GM21786 (cell line): ENCODE measurements at regions not wholly inside any gene's neighbourhood (a gene's known extent, or its start where the extent isn't known, plus 50 kb on each side); places are given as distances from the start of the nearest gene placed in this dataset.

ENCODE experiments used
- ATAC-seq: cut with Tn5 transposase; IDR thresholded peaks from one replicate; pipeline ENCODE4 v1.9.1; 2021; ENCODE audit not compliant: unreplicated experiment

GRCh38 chr2:34070196-34070595 is 471.1 kb upstream of the FAM98A start:
- ATAC-seq: no peak

- no peak for ATAC-seq
Observed at GRCh38 chr2:34069604-34070003, 470.5 kb upstream of the FAM98A start.

- no peak for ATAC-seq
Observed at GRCh38 chr2:34050413-34050812, 451.3 kb upstream of the FAM98A start.

GRCh38 chr2:34045101-34045655 is 446.1 kb upstream of the FAM98A start:
- no peak for ATAC-seq

- no peak for ATAC-seq
Observed at GRCh38 chr2:34037886-34038285, 438.8 kb upstream of the FAM98A start.

- no peak for ATAC-seq
Observed at GRCh38 chr2:34037157-34037556, 438.1 kb upstream of the FAM98A start.

GRCh38 chr2:34031097-34031496 is 432.0 kb upstream of the FAM98A start:
- ATAC-seq: no peak

GRCh38 chr2:34030273-34030672 is 431.2 kb upstream of the FAM98A start:
- no peak for ATAC-seq

GRCh38 chr2:34029073-34029472 is 430.0 kb upstream of the FAM98A start:
- ATAC-seq: no peak

- no peak for ATAC-seq
Observed at GRCh38 chr2:34025196-34025595, 426.1 kb upstream of the FAM98A start.

GRCh38 chr2:34012715-34013302 is 413.7 kb upstream of the FAM98A start:
- peak; percentile 62 for ATAC-seq

GRCh38 chr2:34011684-34012083 is 412.6 kb upstream of the FAM98A start:
- no peak for ATAC-seq

GRCh38 chr2:34005901-34006300 is 406.8 kb upstream of the FAM98A start:
- ATAC-seq: no peak

- no peak for ATAC-seq
Observed at GRCh38 chr2:34004936-34005335, 405.8 kb upstream of the FAM98A start.

GRCh38 chr2:34003795-34004194 is 404.7 kb upstream of the FAM98A start:
- no peak for ATAC-seq

GRCh38 chr2:34001557-34001956 is 402.5 kb upstream of the FAM98A start:
- no peak for ATAC-seq

GRCh38 chr2:33984131-33984530 is 385.0 kb upstream of the FAM98A start:
- no peak for ATAC-seq

GRCh38 chr2:33978471-33978870 is 379.4 kb upstream of the FAM98A start:
- no peak for ATAC-seq

GRCh38 chr2:33975498-33975897 is 376.4 kb upstream of the FAM98A start:
- no peak for ATAC-seq

GRCh38 chr2:33967103-33967502 is 368.0 kb upstream of the FAM98A start:
- ATAC-seq: no peak

- no peak for ATAC-seq
Observed at GRCh38 chr2:33958591-33958990, 359.5 kb upstream of the FAM98A start.

GRCh38 chr2:33949371-33949770 is 350.3 kb upstream of the FAM98A start:
- ATAC-seq: no peak

GRCh38 chr2:33946193-33946592 is 347.1 kb upstream of the FAM98A start:
- no peak for ATAC-seq
